ENCODE measurements at regions not wholly inside any gene's neighbourhood (a gene's known extent, or its start where the extent isn't known, plus 50 kb on each side); places are given as distances from the start of the nearest gene placed in this dataset.

DNA sequence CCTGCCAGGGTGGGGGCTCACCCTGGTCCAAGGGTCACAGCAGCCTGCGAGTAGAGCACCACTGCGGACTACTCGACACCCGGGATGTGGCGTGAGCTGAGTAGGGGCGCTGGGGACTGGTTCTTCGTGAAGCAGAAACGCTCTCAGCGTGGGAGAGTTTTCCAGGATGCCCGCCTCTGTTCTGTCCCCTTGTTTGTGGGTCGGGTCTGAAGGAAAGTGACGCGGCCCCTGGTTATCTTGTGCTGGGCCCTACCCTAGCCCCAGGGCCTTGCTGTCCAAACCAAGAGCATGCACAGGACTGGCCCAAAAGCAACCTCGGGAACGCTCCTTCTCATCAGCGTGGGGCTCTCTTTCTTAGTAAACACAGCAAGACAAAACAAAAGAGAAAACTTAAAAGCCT is 303.3 kb downstream of the IRF8 start:
- TF ChIP-seq, protein P1, sequence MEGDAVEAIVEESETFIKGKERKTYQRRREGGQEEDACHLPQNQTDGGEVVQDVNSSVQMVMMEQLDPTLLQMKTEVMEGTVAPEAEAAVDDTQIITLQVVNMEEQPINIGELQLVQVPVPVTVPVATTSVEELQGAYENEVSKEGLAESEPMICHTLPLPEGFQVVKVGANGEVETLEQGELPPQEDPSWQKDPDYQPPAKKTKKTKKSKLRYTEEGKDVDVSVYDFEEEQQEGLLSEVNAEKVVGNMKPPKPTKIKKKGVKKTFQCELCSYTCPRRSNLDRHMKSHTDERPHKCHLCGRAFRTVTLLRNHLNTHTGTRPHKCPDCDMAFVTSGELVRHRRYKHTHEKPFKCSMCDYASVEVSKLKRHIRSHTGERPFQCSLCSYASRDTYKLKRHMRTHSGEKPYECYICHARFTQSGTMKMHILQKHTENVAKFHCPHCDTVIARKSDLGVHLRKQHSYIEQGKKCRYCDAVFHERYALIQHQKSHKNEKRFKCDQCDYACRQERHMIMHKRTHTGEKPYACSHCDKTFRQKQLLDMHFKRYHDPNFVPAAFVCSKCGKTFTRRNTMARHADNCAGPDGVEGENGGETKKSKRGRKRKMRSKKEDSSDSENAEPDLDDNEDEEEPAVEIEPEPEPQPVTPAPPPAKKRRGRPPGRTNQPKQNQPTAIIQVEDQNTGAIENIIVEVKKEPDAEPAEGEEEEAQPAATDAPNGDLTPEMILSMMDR (IDR thresholded peaks at IDR 0.05 in 2 of 3, conservative IDR thresholded peaks at IDR 0.05 in 1 of 3; ENCODE audit: borderline replicate concordance in 1 of 3, insufficient read depth in 1 of 3, low read depth in 2 of 3, low read length in 2 of 3): no peak
- TF ChIP-seq, protein P2, sequence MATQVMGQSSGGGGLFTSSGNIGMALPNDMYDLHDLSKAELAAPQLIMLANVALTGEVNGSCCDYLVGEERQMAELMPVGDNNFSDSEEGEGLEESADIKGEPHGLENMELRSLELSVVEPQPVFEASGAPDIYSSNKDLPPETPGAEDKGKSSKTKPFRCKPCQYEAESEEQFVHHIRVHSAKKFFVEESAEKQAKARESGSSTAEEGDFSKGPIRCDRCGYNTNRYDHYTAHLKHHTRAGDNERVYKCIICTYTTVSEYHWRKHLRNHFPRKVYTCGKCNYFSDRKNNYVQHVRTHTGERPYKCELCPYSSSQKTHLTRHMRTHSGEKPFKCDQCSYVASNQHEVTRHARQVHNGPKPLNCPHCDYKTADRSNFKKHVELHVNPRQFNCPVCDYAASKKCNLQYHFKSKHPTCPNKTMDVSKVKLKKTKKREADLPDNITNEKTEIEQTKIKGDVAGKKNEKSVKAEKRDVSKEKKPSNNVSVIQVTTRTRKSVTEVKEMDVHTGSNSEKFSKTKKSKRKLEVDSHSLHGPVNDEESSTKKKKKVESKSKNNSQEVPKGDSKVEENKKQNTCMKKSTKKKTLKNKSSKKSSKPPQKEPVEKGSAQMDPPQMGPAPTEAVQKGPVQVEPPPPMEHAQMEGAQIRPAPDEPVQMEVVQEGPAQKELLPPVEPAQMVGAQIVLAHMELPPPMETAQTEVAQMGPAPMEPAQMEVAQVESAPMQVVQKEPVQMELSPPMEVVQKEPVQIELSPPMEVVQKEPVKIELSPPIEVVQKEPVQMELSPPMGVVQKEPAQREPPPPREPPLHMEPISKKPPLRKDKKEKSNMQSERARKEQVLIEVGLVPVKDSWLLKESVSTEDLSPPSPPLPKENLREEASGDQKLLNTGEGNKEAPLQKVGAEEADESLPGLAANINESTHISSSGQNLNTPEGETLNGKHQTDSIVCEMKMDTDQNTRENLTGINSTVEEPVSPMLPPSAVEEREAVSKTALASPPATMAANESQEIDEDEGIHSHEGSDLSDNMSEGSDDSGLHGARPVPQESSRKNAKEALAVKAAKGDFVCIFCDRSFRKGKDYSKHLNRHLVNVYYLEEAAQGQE (IDR thresholded peaks at IDR 0.05; ENCODE audit: low read depth): no peak
- TF ChIP-seq CBX3 (IDR thresholded peaks at IDR 0.05; ENCODE audit: low read depth) (no peak), POLR2A (IDR thresholded peaks at IDR 0.05; ENCODE audit: borderline replicate concordance, extremely low read depth, insufficient read depth, insufficient read length) (no peak), TCF7L2 (IDR thresholded peaks at IDR 0.05; ENCODE audit: borderline replicate concordance, extremely low read depth, insufficient read depth, insufficient read length) (no peak), ELF1 (IDR thresholded peaks at IDR 0.05; ENCODE audit: borderline replicate concordance, low read depth) (no peak)
